Loucy (cell line): ENCODE measurements at regions not wholly inside any gene's neighbourhood (a gene's known extent, or its start where the extent isn't known, plus 50 kb on each side); places are given as distances from the start of the nearest gene placed in this dataset.

ENCODE experiments used
- H2AFZ ChIP-seq: fragments of 200-600 bp; sonication (generic); 2 replicates; pipeline ENCODE4 v1.6.0; 2016; ENCODE audit warnings: antibody characterized with exemption, mild to moderate bottlenecking, low read length, moderate library complexity
- H3F3A ChIP-seq: fragments of 200-600 bp; 2 replicates; pipeline ENCODE4 v1.6.0; 2016; ENCODE audit warnings: antibody characterized with exemption, low read depth, mild to moderate bottlenecking
- H3K27me3 ChIP-seq: fragments of 200-600 bp; sonication (generic); 2 replicates; pipeline ENCODE4 v1.6.1; 2014; ENCODE audit warnings: low read length, mild to moderate bottlenecking; ENCODE audit not compliant: insufficient read depth, poor library complexity, severe bottlenecking
- H3K36me3 ChIP-seq: fragments of 200-600 bp; sonication (generic); 2 replicates; pipeline ENCODE4 v1.6.1; 2016; ENCODE audit warnings: low read length; ENCODE audit not compliant: insufficient read depth
- H3K4me1 ChIP-seq: fragments of 200-600 bp; sonication (generic); 2 replicates; pipeline ENCODE4 v1.5.1; 2014; ENCODE audit warnings: low read length, mild to moderate bottlenecking; ENCODE audit not compliant: insufficient read depth, poor library complexity, severe bottlenecking
- H3K4me2 ChIP-seq: fragments of 200-600 bp; sonication (generic); 2 replicates; pipeline ENCODE4 v1.6.0; 2014; ENCODE audit warnings: antibody characterized with exemption, low read length, low read depth, mild to moderate bottlenecking; ENCODE audit not compliant: poor library complexity, severe bottlenecking
- H3K4me3 ChIP-seq: fragments of 200-600 bp; sonication (generic); 2 replicates; pipeline ENCODE4 v1.5.1; 2014; ENCODE audit warnings: low read length, mild to moderate bottlenecking, mixed read lengths; ENCODE audit not compliant: poor library complexity, severe bottlenecking
- H3K79me2 ChIP-seq: fragments of 200-600 bp; sonication (generic); 2 replicates; pipeline ENCODE4 v1.6.1; 2014; ENCODE audit warnings: low read length; ENCODE audit not compliant: insufficient read depth
- H3K9ac ChIP-seq: fragments of 200-600 bp; sonication (generic); 2 replicates; pipeline ENCODE4 v1.6.0; 2014; ENCODE audit warnings: mild to moderate bottlenecking, low read depth, low read length, moderate library complexity; ENCODE audit not compliant: poor library complexity, severe bottlenecking
- H3K9me2 ChIP-seq: fragments of 200-600 bp; sonication (generic); replicated peaks from 2 replicates; pipeline ENCODE4 v1.6.1; 2016; ENCODE audit warnings: low read depth, low read length, mixed read lengths
- H3K9me3 ChIP-seq: fragments of 200-600 bp; sonication (generic); 2 replicates; pipeline ENCODE4 v1.6.1; 2014; ENCODE audit warnings: mild to moderate bottlenecking, antibody characterized with exemption, low read length, low read depth; ENCODE audit not compliant: insufficient read depth
- H4K20me1 ChIP-seq: fragments of 200-600 bp; sonication (generic); 2 replicates; pipeline ENCODE4 v1.6.0; 2014; ENCODE audit warnings: antibody characterized with exemption, low read length, mild to moderate bottlenecking; ENCODE audit not compliant: insufficient read depth, poor library complexity, severe bottlenecking
- EZH2phosphoT487 ChIP-seq: fragments of 200-600 bp; IDR thresholded peaks from 2 replicates; pipeline ENCODE4 v1.6.1; 2018; ENCODE audit warnings: antibody characterized with exemption, mild to moderate bottlenecking, moderate library complexity, borderline replicate concordance
- TF ChIP-seq, protein P1 (sequence below): fragments of 200-600 bp; sonication (generic); conservative IDR thresholded peaks from 2 replicates; pipeline ENCODE4 v1.5.1; 2014; ENCODE audit warnings: mild to moderate bottlenecking, antibody characterized with exemption, low read length

DNA sequence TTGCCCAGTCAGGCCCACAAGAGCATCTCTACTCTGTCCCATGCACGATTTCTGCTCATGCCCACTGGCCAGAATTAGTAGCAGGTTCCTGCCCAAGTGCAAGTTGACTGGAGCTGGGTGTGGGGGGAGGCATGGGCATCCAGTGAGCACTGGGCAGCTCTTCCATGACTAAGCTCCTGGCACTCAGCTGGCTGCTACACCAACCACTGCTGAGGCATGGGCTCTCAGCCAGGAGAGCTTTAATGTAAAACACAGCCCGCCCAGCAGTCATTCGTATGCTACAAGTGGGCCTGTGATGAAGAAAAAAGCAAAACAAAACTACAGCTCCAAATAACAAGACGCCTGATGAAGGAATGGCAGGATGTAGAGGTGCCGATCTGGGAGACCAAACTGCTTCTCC is 335.4 kb upstream of the PFKP start:
- Histone ChIP-seq H3K79me2 (no peaks in the 10 kb centered on the region), H3K27me3 (no peaks in the 10 kb centered on the region)
- TF ChIP-seq, protein P1, sequence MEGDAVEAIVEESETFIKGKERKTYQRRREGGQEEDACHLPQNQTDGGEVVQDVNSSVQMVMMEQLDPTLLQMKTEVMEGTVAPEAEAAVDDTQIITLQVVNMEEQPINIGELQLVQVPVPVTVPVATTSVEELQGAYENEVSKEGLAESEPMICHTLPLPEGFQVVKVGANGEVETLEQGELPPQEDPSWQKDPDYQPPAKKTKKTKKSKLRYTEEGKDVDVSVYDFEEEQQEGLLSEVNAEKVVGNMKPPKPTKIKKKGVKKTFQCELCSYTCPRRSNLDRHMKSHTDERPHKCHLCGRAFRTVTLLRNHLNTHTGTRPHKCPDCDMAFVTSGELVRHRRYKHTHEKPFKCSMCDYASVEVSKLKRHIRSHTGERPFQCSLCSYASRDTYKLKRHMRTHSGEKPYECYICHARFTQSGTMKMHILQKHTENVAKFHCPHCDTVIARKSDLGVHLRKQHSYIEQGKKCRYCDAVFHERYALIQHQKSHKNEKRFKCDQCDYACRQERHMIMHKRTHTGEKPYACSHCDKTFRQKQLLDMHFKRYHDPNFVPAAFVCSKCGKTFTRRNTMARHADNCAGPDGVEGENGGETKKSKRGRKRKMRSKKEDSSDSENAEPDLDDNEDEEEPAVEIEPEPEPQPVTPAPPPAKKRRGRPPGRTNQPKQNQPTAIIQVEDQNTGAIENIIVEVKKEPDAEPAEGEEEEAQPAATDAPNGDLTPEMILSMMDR, result no peak
- no peak for TF ChIP-seq EZH2phosphoT487

DNA sequence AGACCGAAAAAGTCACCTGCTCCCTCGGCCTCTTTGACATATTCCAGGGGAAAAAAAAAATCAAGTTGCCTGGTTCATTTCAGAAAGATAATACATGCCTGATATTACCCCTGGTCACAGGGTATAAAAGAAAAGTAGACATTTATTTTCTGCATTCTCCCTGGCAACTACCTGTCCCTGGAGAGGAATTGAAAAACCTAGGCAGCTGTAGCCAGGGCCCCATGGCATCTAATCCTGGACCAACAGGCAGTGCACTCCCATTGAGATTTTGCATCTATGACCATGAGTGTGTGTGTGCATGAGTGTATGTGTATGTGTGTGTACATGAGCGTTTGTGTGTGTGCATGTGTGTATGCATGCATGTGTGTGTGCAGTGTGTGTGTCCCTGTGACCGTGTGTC is 338.2 kb upstream of the PFKP start:
- Histone ChIP-seq H3K9ac (no peak overlapping the region), H3K79me2 (no peaks in the 10 kb centered on the region), H3K36me3 (no peaks in the 10 kb centered on the region), H3F3A (no peaks in the 10 kb centered on the region), H3K4me1 (no peaks in the 10 kb centered on the region), H3K9me3 (no peaks in the 10 kb centered on the region), H3K4me2 (no peak overlapping the region), H3K9me2 (no peaks in the 10 kb centered on the region), H3K4me3 (no peak overlapping the region), H3K27me3 (no peaks in the 10 kb centered on the region), H2AFZ (no peak overlapping the region), H4K20me1 (no peaks in the 10 kb centered on the region)
- TF ChIP-seq, protein P1, result no peak
- TF ChIP-seq EZH2phosphoT487, result no peak

More for the DNA sequence above, 335.4 kb upstream of the PFKP start:
- Histone ChIP-seq H3K4me1 (no peaks in the 10 kb centered on the region), H3K9me2 (no peaks in the 10 kb centered on the region), H3K9me3 (no peaks in the 10 kb centered on the region), H3K4me3 (no peak overlapping the region), H3K9ac (no peak overlapping the region), H2AFZ (no peak overlapping the region), H3K36me3 (no peaks in the 10 kb centered on the region), H3K4me2 (no peak overlapping the region), H4K20me1 (no peaks in the 10 kb centered on the region), H3F3A (no peaks in the 10 kb centered on the region)

DNA sequence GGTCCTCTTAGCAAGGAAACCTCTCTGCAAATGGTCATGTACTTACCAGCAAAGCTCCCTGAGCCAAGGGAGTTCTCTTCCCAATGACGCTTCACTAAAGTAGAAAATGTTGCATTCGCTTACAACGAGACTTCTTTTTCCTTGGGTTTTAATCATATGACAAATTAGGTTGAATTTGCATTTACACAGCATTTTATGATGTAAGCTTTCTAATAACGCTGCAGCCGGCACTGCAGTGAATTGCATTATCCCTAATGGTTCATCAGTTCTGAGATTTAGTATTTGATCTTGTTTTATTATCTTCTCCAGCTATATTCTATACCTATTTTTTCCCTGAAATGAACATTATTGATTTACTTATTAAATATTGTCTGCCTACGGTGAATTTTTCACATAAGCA is 339.3 kb upstream of the PFKP start:
- no peaks in the 10 kb centered on the region for H3K9me2 ChIP-seq
- no peaks in the 10 kb centered on the region for H3F3A ChIP-seq
- no peaks in the 10 kb centered on the region for H3K27me3 ChIP-seq
- H2AFZ ChIP-seq, result no peak overlapping the region
- H4K20me1 ChIP-seq, result no peaks in the 10 kb centered on the region
- no peak overlapping the region for H3K4me2 ChIP-seq
- no peaks in the 10 kb centered on the region for H3K9me3 ChIP-seq
- no peaks in the 10 kb centered on the region for H3K79me2 ChIP-seq
- H3K36me3 ChIP-seq, result no peaks in the 10 kb centered on the region
- H3K4me1 ChIP-seq, result no peaks in the 10 kb centered on the region
- TF ChIP-seq EZH2phosphoT487, result no peak
- TF ChIP-seq, protein P1, result no peak
- no peak overlapping the region for H3K4me3 ChIP-seq
- no peak overlapping the region for H3K9ac ChIP-seq
